Activated T-cell treated with anti-CD3 and anti-CD28 coated beads, Interleukin-2, amount 50 U/mL, for 72 hours (primary cell): ENCODE measurements at regions not wholly inside any gene's neighbourhood (a gene's known extent, or its start where the extent isn't known, plus 50 kb on each side); places are given as distances from the start of the nearest gene placed in this dataset.
"Not testable (repeated sequence)": the region's sequence is repeated elsewhere in the genome, so short reads cannot be mapped to it uniquely, and the experiment has no call there.

Experiments
- ATAC-seq, 2 donors: fragments of 150-1000 bp; cut with Tn5 transposase; replicated peaks in 1 of 2; 2 replicates each; pipeline ENCODE4 v1.10.0; 2021; ENCODE audit warnings: moderate library complexity in 2 of 2, mild to moderate bottlenecking in 1 of 2
- DNase-seq, 2 donors: peaks; one replicate each; pipeline ENCODE4 v3.0.0; 2021 to 2022; ENCODE audit warnings: mixed read lengths in 1 of 2
- H3K27ac Mint-ChIP-seq: one replicate; pipeline ENCODE4 v1.8.0; 2022; ENCODE audit warnings: mild to moderate bottlenecking, moderate library complexity, mixed read lengths
- H3K27me3 Mint-ChIP-seq: one replicate; pipeline ENCODE4 v1.8.0; 2022; ENCODE audit warnings: low read depth, mixed read lengths
- H3K36me3 Mint-ChIP-seq, 2 donors: one replicate each; pipeline ENCODE4 v1.8.0; 2022; ENCODE audit warnings: mixed read lengths in 2 of 2, mild to moderate bottlenecking in 1 of 2; ENCODE audit not compliant: insufficient read depth in 2 of 2
- H3K4me1 Mint-ChIP-seq: one replicate; pipeline ENCODE4 v1.8.0; 2022; ENCODE audit warnings: low read depth, mixed read lengths
- H3K4me3 Mint-ChIP-seq, 2 donors: one replicate each; pipeline ENCODE4 v1.8.0; 2022; ENCODE audit warnings: mild to moderate bottlenecking in 2 of 2, mixed read lengths in 2 of 2, moderate library complexity in 2 of 2
- H3K9me3 Mint-ChIP-seq, 2 donors: one replicate each; pipeline ENCODE4 v1.8.0; 2022; ENCODE audit warnings: mixed read lengths in 2 of 2

DNA sequence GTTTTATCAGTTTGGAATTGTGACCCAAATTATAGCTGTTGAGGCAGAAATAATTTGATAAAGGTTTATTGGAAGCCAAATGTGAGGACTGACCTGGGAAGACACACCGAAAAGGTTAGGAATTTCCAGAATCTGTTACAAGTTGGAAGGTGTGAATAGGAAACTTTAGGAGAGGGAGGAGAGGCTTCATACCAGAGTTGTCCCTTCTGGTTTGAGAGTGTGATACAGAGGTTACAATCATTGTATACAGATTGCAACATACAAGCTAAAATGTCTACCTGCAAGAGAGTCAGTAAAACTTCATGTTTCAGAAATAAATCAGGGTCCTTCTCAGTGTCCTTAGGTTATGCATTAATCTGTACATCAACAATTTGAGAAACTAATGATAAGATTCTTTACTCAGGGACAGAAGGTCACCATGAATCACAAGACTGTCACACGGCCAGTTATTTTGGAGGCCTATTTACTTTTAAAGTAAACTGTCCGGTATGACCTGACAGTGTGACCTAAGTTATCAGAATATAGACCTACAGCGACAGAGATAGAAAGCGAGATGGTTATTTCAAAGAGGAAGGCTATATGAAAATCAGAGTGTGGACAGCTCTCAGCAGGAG lies 204.9 kb upstream of the CTNND2 start:
- no peak for ATAC-seq

DNA sequence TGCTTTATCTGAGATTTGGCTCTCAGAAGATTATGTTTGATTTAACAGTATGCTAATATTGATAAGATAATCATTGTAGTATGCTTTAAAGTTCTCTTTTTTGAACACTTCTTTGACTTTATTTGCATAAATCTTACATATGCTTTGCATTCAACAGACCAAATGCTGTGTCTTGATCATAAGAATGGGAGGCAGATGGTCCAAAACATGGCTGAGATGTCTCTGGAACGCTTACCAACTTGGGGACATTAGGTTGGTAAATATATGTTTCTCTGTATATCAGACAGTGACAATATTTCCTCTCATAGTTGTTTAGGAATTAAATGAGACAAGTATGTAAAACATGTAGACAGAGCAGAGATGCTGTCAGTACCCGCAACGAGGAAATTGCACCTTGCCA lies 197.9 kb upstream of the CTNND2 start:
- no peaks in the 10 kb centered on the region for H3K36me3 Mint-ChIP-seq
- H3K27me3 Mint-ChIP-seq: no peaks in the 10 kb centered on the region
- H3K9me3 Mint-ChIP-seq: peaks cover 7 to 10% of the 10 kb centered on the region in 2 donors
- H3K27ac Mint-ChIP-seq: no peak overlapping the region
- ATAC-seq (no peak), DNase-seq (no peak)
- no peaks in the 10 kb centered on the region for H3K4me1 Mint-ChIP-seq
- no peak overlapping the region for H3K4me3 Mint-ChIP-seq

More for the DNA sequence above, 204.9 kb upstream of the CTNND2 start:
- no peak for DNase-seq
- no peaks in the 10 kb centered on the region for H3K27me3 Mint-ChIP-seq
- no peaks in the 10 kb centered on the region for H3K36me3 Mint-ChIP-seq
- no peak overlapping the region for H3K4me3 Mint-ChIP-seq
- no peak overlapping the region for H3K27ac Mint-ChIP-seq
- no peaks in the 10 kb centered on the region for H3K4me1 Mint-ChIP-seq
- H3K9me3 Mint-ChIP-seq: peaks cover 2 to 6% of the 10 kb centered on the region in 2 donors

GRCh38 chr5:12100542-12100941 lies 196.3 kb upstream of the CTNND2 start:
- Mint-ChIP-seq H3K36me3 (no peaks in the 10 kb centered on the region), H3K27ac (no peak overlapping the region), H3K4me3 (no peak overlapping the region), H3K27me3 (no peaks in the 10 kb centered on the region), H3K4me1 (no peaks in the 10 kb centered on the region), H3K9me3 (peaks cover 7 to 10% of the 10 kb centered on the region in 2 donors)
- no peak for ATAC-seq
- no peak for DNase-seq

- no peak overlapping the region for H3K27ac Mint-ChIP-seq
- DNase-seq: no peak
- H3K4me3 Mint-ChIP-seq: no peak overlapping the region
- no peaks in the 10 kb centered on the region for H3K27me3 Mint-ChIP-seq
- ATAC-seq: no peak
- peaks cover 7 to 12% of the 10 kb centered on the region in 2 donors for H3K9me3 Mint-ChIP-seq
- H3K4me1 Mint-ChIP-seq: no peaks in the 10 kb centered on the region
- no peaks in the 10 kb centered on the region for H3K36me3 Mint-ChIP-seq
Measured at GRCh38 chr5:12099296-12099695, 195.1 kb upstream of the CTNND2 start.

DNA sequence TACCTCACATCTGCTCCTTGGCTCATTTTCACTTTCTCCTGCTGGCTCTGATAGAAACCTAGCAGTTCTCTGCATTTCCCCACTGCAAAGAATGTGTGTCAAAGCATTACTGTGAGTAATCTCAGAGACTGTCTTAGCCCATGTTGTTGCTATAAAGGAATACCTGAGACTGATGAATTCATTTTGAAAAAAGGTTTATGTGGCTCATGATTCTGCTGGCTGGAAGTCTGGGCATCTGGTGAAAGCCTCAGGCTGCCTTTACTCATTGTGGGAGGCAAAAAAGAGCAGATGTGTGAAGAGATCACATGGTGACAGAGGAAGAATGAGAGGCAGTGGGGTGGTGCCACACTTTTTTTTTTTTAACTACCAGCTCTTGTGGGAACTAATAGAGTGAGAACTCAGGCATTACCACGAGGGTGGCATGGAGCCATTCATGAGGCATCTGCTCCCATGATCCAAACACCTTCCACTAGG lies 191.6 kb upstream of the CTNND2 start:
- H3K4me1 Mint-ChIP-seq: no peaks in the 10 kb centered on the region
- H3K36me3 Mint-ChIP-seq: no peaks in the 10 kb centered on the region
- H3K9me3 Mint-ChIP-seq: peaks cover 8 to 10% of the 10 kb centered on the region in 2 donors
- H3K27me3 Mint-ChIP-seq: no peaks in the 10 kb centered on the region
- DNase-seq (no peak), ATAC-seq (peak; percentile 32 to 53)
- no peak overlapping the region for H3K27ac Mint-ChIP-seq
- no peak overlapping the region for H3K4me3 Mint-ChIP-seq

GRCh38 chr5:12093586-12093985 lies 189.3 kb upstream of the CTNND2 start:
- ATAC-seq (no peak), DNase-seq (no peak)
- Mint-ChIP-seq H3K4me1 (no peaks in the 10 kb centered on the region), H3K27me3 (no peaks in the 10 kb centered on the region), H3K27ac (no peak overlapping the region), H3K9me3 (peaks cover 5 to 7% of the 10 kb centered on the region in 2 donors), H3K36me3 (no peaks in the 10 kb centered on the region), H3K4me3 (no peak overlapping the region)

DNA sequence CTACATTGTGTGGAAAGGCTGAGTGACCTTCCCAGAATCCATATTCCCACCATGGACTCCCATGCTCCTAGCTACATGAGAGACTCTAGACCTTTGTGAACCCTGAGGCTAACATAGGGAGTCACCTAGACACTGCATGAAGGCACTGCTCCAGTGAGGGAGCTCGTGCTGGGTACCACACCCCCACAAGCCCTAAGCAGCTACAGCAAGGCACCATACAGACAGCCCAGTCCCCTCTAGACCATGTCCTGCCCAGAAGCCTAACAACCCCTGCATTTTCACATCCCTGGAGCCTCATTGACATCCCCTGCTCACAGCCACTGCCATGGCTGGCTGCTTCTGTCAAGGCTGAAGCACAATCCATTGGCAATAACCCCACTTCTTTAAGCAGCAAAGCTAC lies 176.5 kb upstream of the CTNND2 start:
- peaks cover 7 to 10% of the 10 kb centered on the region in 2 donors for H3K9me3 Mint-ChIP-seq
- DNase-seq: no peak
- no peaks in the 10 kb centered on the region for H3K36me3 Mint-ChIP-seq
- H3K27me3 Mint-ChIP-seq: no peaks in the 10 kb centered on the region
- H3K27ac Mint-ChIP-seq: no peak overlapping the region
- H3K4me3 Mint-ChIP-seq: no peak overlapping the region
- ATAC-seq: no peak
- H3K4me1 Mint-ChIP-seq: no peaks in the 10 kb centered on the region

DNA sequence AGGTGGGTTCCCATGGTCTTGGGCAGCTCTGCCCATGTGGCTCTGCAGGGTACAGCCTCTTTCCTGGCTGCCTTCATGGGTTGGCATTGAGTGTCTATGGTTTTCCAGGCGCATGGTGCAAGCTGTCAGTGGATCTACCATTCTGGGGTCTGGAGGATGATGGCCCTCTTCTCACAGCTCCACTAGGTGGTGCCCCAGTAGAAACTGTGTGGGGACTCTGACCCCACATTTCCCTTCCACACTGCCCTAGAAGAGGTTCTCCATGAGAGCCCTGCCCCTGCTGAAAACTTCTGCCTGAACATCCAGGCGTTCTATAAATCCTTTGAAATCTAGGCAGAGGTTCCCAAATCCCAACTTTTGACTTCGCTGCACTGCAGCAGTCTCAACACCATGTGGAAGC lies 174.0 kb upstream of the CTNND2 start:
- not testable (repeated sequence) for H3K9me3 Mint-ChIP-seq, ATAC-seq, H3K27ac Mint-ChIP-seq, H3K4me3 Mint-ChIP-seq, DNase-seq, H3K4me1 Mint-ChIP-seq, H3K36me3 Mint-ChIP-seq, H3K27me3 Mint-ChIP-seq

- Mint-ChIP-seq H3K4me3 (no peak overlapping the region), H3K4me1 (no peaks in the 10 kb centered on the region), H3K36me3 (no peaks in the 10 kb centered on the region), H3K27me3 (no peaks in the 10 kb centered on the region), H3K27ac (no peak overlapping the region), H3K9me3 (no peaks in the 10 kb centered on the region)
- DNase-seq (no peak), ATAC-seq (no peak)
Measured at GRCh38 chr5:12073426-12073825, 169.2 kb upstream of the CTNND2 start.

- no peaks in the 10 kb centered on the region for H3K36me3 Mint-ChIP-seq
- no peak for ATAC-seq
- H3K4me3 Mint-ChIP-seq: no peak overlapping the region
- H3K27me3 Mint-ChIP-seq: no peaks in the 10 kb centered on the region
- H3K9me3 Mint-ChIP-seq: peaks cover 4 to 5% of the 10 kb centered on the region in 2 donors
- H3K4me1 Mint-ChIP-seq: no peaks in the 10 kb centered on the region
- H3K27ac Mint-ChIP-seq: no peak overlapping the region
- DNase-seq: no peak
Measured at GRCh38 chr5:12072441-12072840, 168.2 kb upstream of the CTNND2 start.

GRCh38 chr5:12071455-12071854 lies 167.2 kb upstream of the CTNND2 start:
- no peaks in the 10 kb centered on the region for H3K4me1 Mint-ChIP-seq
- ATAC-seq: no peak
- H3K4me3 Mint-ChIP-seq: no peak overlapping the region
- peaks cover 7 to 9% of the 10 kb centered on the region in 2 donors for H3K9me3 Mint-ChIP-seq
- H3K27me3 Mint-ChIP-seq: no peaks in the 10 kb centered on the region
- DNase-seq: no peak
- H3K27ac Mint-ChIP-seq: no peak overlapping the region
- no peaks in the 10 kb centered on the region for H3K36me3 Mint-ChIP-seq

DNA sequence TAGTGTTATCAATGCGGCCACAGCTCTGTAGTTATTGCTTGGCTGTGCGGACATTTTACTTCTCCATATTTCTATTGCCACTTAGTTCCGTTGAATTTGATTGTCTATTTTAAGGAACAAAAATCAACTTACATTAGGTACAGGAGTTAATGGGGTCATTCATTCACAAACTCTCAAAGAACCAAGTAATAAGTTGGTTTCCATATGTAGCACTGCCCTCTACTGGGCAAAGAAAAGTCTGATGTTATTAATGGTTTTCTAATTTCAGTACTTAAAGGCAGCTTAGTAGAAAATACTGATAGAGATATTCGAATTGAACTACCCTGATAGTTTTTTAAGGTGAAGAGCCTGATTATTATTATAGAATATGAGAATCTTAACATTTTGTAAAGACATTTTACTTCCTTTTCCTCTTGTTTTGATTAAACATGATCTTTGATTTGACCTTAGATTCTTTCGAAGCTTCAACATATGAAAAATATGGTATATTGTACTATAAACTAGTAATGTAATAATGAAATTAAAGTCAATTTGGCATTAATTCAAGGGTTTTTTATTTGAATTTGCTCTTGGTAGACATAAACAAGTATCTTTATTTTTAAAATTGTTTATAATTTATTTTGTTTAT lies 119.5 kb upstream of the CTNND2 start:
- peaks cover 0 to 5% of the 10 kb centered on the region in 2 donors for H3K9me3 Mint-ChIP-seq
- DNase-seq (no peak), ATAC-seq (no peak)
- no peaks in the 10 kb centered on the region for H3K4me1 Mint-ChIP-seq
- no peak overlapping the region for H3K27ac Mint-ChIP-seq
- H3K4me3 Mint-ChIP-seq: no peak overlapping the region
- H3K27me3 Mint-ChIP-seq: no peaks in the 10 kb centered on the region
- H3K36me3 Mint-ChIP-seq: no peaks in the 10 kb centered on the region

GRCh38 chr5:12022444-12022843 lies 118.2 kb upstream of the CTNND2 start:
- Mint-ChIP-seq H3K27ac (no peak overlapping the region), H3K4me1 (no peaks in the 10 kb centered on the region), H3K36me3 (no peaks in the 10 kb centered on the region), H3K4me3 (no peak overlapping the region), H3K9me3 (no peaks in the 10 kb centered on the region), H3K27me3 (no peaks in the 10 kb centered on the region)
- ATAC-seq (no peak), DNase-seq (no peak)

GRCh38 chr5:12019306-12019705 lies 115.1 kb upstream of the CTNND2 start:
- H3K4me1 Mint-ChIP-seq: no peaks in the 10 kb centered on the region
- no peak overlapping the region for H3K4me3 Mint-ChIP-seq
- H3K27me3 Mint-ChIP-seq: no peaks in the 10 kb centered on the region
- ATAC-seq (no peak), DNase-seq (no peak)
- H3K9me3 Mint-ChIP-seq: peaks cover 1 to 2% of the 10 kb centered on the region in 2 donors
- no peak overlapping the region for H3K27ac Mint-ChIP-seq
- H3K36me3 Mint-ChIP-seq: no peaks in the 10 kb centered on the region
